ENCODE measurements at regions not wholly inside any gene's neighbourhood (a gene's known extent, or its start where the extent isn't known, plus 50 kb on each side); places are given as distances from the start of the nearest gene placed in this dataset.

- Histone ChIP-seq H2AFZ (no peak overlapping the region), H3K27ac (no peak overlapping the region), H3K4me2 (no peak overlapping the region), H3K27me3 (ENCODE audit: insufficient read depth, low read depth) (no peaks in the 10 kb centered on the region), H4K20me1 (ENCODE audit: insufficient read depth) (no peaks in the 10 kb centered on the region), H3K79me2 (ENCODE audit: low read depth) (no peaks in the 10 kb centered on the region), H3K4me1 (replicated peaks; ENCODE audit: insufficient read depth) (no peaks in the 10 kb centered on the region), H3K9me3 (ENCODE audit: insufficient read depth, low read depth) (no peaks in the 10 kb centered on the region), H3K4me3 (no peak overlapping the region), H3F3A (ENCODE audit: insufficient read depth, low read depth) (no peaks in the 10 kb centered on the region), H3K9me2 (ENCODE audit: insufficient read depth) (no peaks in the 10 kb centered on the region), H3K36me3 (ENCODE audit: low read depth) (no peaks in the 10 kb centered on the region)
- CTCF ChIA-PET, result no interaction called here
- TF ChIP-seq CTCF (conservative IDR thresholded peaks at IDR 0.05) (no peak), EZH2 (IDR thresholded peaks at IDR 0.05; ENCODE audit: low read depth) (no peak)
- DNase-seq, result no peak
- intact Hi-C loops (cut with micrococcal nuclease; ENCODE audit: unreplicated experiment), result no loop called here
- POLR2A ChIA-PET (ENCODE audit: unreplicated experiment), result no interaction called here
- no TSS peak for BruUV-seq (replicated peaks)
Observed at GRCh38 chr7:13454916-13455592, 534.4 kb downstream of the ETV1 start.

DNA sequence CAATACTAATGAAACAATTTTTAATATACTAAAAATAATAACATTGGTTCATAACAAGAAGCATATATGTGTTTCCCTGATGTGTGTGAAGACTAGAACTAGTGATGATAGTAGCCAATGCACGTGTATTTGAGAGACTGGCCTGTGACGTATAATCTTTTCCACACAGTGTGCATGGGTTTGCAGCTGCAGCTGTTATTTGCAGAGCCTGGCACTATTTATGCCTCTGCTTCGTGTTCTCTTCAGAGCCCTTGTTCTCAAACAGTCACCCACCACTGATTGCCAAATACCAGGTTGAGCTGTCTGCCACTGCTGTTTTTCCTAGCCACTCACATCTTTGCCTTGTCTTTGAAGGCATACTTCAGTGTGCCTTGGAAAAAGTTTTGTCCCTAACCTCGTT lies 531.7 kb downstream of the ETV1 start:
- Histone ChIP-seq H3K4me2 (no peak overlapping the region), H3K27ac (no peak overlapping the region), H2AFZ (no peak overlapping the region), H3K27me3 (ENCODE audit: insufficient read depth, low read depth) (no peaks in the 10 kb centered on the region), H3K79me2 (ENCODE audit: low read depth) (no peaks in the 10 kb centered on the region), H3K4me3 (no peak overlapping the region), H3K36me3 (ENCODE audit: low read depth) (no peaks in the 10 kb centered on the region), H3K4me1 (replicated peaks; ENCODE audit: insufficient read depth) (no peaks in the 10 kb centered on the region), H4K20me1 (ENCODE audit: insufficient read depth) (no peaks in the 10 kb centered on the region), H3F3A (ENCODE audit: insufficient read depth, low read depth) (no peaks in the 10 kb centered on the region), H3K9me2 (ENCODE audit: insufficient read depth) (no peaks in the 10 kb centered on the region), H3K9me3 (ENCODE audit: insufficient read depth, low read depth) (no peaks in the 10 kb centered on the region)
- TF ChIP-seq CTCF (conservative IDR thresholded peaks at IDR 0.05) (no peak), EZH2 (IDR thresholded peaks at IDR 0.05; ENCODE audit: low read depth) (no peak)
- ChIA-PET POLR2A (ENCODE audit: unreplicated experiment) (no interaction called here), CTCF (no interaction called here)
- no TSS peak for BruUV-seq (replicated peaks)
- DNase-seq, result no peak
- intact Hi-C loops (cut with micrococcal nuclease; ENCODE audit: unreplicated experiment), result no loop called here

DNA sequence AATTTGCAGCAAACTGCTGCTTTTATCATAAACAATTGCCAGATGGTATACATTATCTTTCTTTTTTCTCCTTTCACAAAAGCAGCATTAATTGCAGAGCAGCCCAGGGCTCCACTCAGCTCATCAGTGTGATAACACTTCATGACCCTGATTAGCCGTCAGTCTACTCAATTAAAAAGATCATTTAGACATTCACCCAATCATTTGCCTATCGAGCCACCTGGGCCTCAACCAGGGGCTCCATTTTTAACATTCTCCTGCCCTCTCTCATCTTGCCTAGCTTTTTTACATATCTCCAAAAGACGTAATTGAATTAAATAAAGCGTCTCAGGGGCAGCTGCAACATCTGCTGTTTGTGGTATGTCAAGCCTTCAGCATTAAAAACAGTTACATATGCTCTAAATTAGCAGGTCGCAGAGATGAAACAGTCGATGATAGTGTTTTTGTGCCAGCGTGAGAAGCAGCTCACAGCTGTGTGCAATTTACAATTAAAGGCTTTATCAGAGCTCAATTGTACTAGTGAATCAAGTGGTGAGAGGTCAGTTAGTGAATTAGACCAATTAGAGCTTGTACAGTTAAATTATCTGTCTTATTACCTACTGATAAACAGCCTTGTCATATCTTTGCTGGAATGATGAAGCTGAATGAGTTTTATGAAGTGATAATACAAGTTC lies 522.5 kb downstream of the ETV1 start:
- no peak for DNase-seq
- Histone ChIP-seq H2AFZ (no peak overlapping the region), H3F3A (ENCODE audit: insufficient read depth, low read depth) (no peaks in the 10 kb centered on the region), H3K4me3 (no peak overlapping the region), H3K4me2 (no peak overlapping the region), H4K20me1 (ENCODE audit: insufficient read depth) (no peaks in the 10 kb centered on the region), H3K79me2 (ENCODE audit: low read depth) (no peaks in the 10 kb centered on the region), H3K27me3 (ENCODE audit: insufficient read depth, low read depth) (no peaks in the 10 kb centered on the region), H3K36me3 (ENCODE audit: low read depth) (no peaks in the 10 kb centered on the region), H3K27ac (no peak overlapping the region), H3K9me2 (ENCODE audit: insufficient read depth) (no peaks in the 10 kb centered on the region; the same call in 1 of the 2 replicates), H3K9me3 (ENCODE audit: insufficient read depth, low read depth) (no peaks in the 10 kb centered on the region), H3K4me1 (replicated peaks; ENCODE audit: insufficient read depth) (no peaks in the 10 kb centered on the region)
- POLR2A ChIA-PET (ENCODE audit: unreplicated experiment), result no interaction called here
- intact Hi-C loops (cut with micrococcal nuclease; ENCODE audit: unreplicated experiment), result no loop called here
- TF ChIP-seq EZH2 (IDR thresholded peaks at IDR 0.05; ENCODE audit: low read depth), result no peak
- TF ChIP-seq CTCF (conservative IDR thresholded peaks at IDR 0.05), result no peak
- CTCF ChIA-PET, result no interaction called here
- no TSS peak for BruUV-seq (replicated peaks)

Data from PC-9 (cell line).